ENCODE measurements at regions not wholly inside any gene's neighbourhood (a gene's known extent, or its start where the extent isn't known, plus 50 kb on each side); places are given as distances from the start of the nearest gene placed in this dataset.

- Mint-ChIP-seq H3K4me1 (no peaks in the 10 kb centered on the region), H3K36me3 (ENCODE audit: low read depth) (peaks cover 62% of the 10 kb centered on the region), H3K9me3 (no peaks in the 10 kb centered on the region), H3K4me3 (no peak overlapping the region), H3K27ac (no peak overlapping the region), H3K27me3 (ENCODE audit: low read depth, poor library complexity) (no peaks in the 10 kb centered on the region)
- no peak for TF ChIP-seq CTCF (IDR thresholded peaks at IDR 0.05)
- DNase-seq: no peak
These were observed 115.3 kb downstream of the LTN1 start for GRCh38 chr21:28877318-28877884.

DNA sequence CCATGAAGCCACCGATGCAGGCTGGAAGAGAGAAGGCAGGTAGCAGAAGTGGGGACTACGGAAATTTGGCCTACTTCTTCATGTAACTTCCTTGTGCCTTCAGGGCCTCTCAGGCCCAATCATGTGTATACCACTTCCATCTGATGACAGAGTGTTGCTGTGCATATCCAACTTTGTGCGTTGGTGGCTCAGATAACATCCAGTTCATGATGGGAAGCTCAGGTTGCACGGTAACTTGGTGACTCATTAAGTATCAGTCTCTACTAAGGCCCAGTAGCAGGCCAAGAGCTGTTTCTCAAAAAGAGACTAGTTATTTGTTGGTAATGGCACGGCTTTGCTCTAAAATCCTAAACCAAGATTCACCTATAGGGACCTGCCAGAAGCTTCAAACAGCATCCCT lies 117.6 kb downstream of the LTN1 start:
- no peak for DNase-seq
- no peak overlapping the region for H3K27ac Mint-ChIP-seq
- H3K4me1 Mint-ChIP-seq: peaks cover 5% of the 10 kb centered on the region
- no peaks in the 10 kb centered on the region for H3K27me3 Mint-ChIP-seq (ENCODE audit: low read depth, poor library complexity)
- no peak for TF ChIP-seq CTCF (IDR thresholded peaks at IDR 0.05)
- H3K9me3 Mint-ChIP-seq: no peaks in the 10 kb centered on the region
- no peak overlapping the region for H3K4me3 Mint-ChIP-seq
- peaks cover 68% of the 10 kb centered on the region for H3K36me3 Mint-ChIP-seq (ENCODE audit: low read depth)

GRCh38 chr21:28872218-28872617 lies 120.5 kb downstream of the LTN1 start:
- DNase-seq: no peak
- no peaks in the 10 kb centered on the region for H3K27me3 Mint-ChIP-seq (ENCODE audit: low read depth, poor library complexity)
- H3K36me3 Mint-ChIP-seq (ENCODE audit: low read depth): peaks cover 75% of the 10 kb centered on the region
- H3K4me1 Mint-ChIP-seq: peaks cover 5% of the 10 kb centered on the region
- no peak for TF ChIP-seq CTCF (IDR thresholded peaks at IDR 0.05)
- H3K4me3 Mint-ChIP-seq: no peak overlapping the region
- no peak overlapping the region for H3K27ac Mint-ChIP-seq
- H3K9me3 Mint-ChIP-seq: no peaks in the 10 kb centered on the region

DNA sequence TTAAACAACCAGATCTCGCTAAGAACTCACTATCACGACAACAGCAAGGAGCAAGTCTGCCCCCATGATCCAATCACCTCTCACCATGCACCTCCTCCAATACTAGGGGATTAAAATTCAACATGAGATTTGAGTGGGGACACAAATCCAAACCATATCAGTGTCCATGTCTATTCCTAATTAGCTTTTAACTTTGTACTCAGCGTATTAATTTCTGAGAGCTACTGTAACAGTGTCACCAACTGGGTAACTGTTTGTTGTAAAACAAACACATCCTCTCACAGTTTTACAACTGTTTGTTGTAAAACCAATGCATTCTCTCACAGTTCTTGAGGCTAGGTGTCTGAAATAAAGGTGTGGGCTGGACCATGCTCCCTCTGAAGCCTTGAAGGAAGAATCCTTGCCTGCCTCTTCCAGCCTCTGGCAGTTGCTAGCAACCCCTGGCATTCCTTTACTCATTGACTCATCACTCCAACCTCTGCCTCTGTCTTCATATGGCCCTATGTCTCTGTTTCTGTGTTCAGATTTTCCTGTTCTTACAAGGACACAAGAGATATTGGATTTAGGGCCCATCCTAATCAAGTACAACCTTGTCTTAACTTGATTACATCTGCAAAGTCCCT lies 121.2 kb downstream of the LTN1 start:
- Mint-ChIP-seq H3K4me3 (no peak overlapping the region), H3K27me3 (ENCODE audit: low read depth, poor library complexity) (no peaks in the 10 kb centered on the region), H3K9me3 (no peaks in the 10 kb centered on the region), H3K27ac (no peak overlapping the region), H3K36me3 (ENCODE audit: low read depth) (peaks cover 72% of the 10 kb centered on the region), H3K4me1 (peaks cover 5% of the 10 kb centered on the region)
- TF ChIP-seq CTCF (IDR thresholded peaks at IDR 0.05): no peak
- no peak for DNase-seq

DNA sequence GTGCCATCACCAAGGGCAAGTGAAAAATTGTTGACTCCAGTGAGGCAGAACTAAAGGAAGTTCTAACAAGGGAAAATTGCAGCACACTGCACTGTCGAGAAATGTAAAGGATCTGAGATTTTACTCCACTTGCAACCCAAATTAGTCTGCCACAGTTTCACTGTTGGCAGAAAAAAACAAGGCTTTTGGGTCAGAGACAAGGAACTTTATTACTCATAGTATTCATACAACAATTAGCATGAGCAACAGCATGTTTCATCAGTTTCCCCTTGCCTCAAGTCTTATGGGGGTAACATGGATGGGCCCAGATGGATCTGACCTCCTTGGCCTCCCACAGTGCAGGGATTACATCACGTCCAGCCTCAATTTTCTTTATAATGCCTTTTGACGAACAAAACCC lies 125.3 kb downstream of the LTN1 start:
- peaks cover 5% of the 10 kb centered on the region for H3K4me1 Mint-ChIP-seq
- H3K27me3 Mint-ChIP-seq (ENCODE audit: low read depth, poor library complexity): no peaks in the 10 kb centered on the region
- H3K4me3 Mint-ChIP-seq: no peak overlapping the region
- no peak for TF ChIP-seq CTCF (IDR thresholded peaks at IDR 0.05)
- no peaks in the 10 kb centered on the region for H3K9me3 Mint-ChIP-seq
- DNase-seq: no peak
- no peak overlapping the region for H3K27ac Mint-ChIP-seq
- peaks cover 55% of the 10 kb centered on the region for H3K36me3 Mint-ChIP-seq (ENCODE audit: low read depth)

Measured in nephron progenitor cell (in vitro differentiated cells).